ENCODE measurements at regions not wholly inside any gene's neighbourhood (a gene's known extent, or its start where the extent isn't known, plus 50 kb on each side); places are given as distances from the start of the nearest gene placed in this dataset.

GRCh38 chr9:777978-778377 is 63.5 kb upstream of the DMRT1 start:
- DNase-seq = no peak

GRCh38 chr9:784202-784601 is 57.3 kb upstream of the DMRT1 start:
- DNase-seq = no peak

DNA sequence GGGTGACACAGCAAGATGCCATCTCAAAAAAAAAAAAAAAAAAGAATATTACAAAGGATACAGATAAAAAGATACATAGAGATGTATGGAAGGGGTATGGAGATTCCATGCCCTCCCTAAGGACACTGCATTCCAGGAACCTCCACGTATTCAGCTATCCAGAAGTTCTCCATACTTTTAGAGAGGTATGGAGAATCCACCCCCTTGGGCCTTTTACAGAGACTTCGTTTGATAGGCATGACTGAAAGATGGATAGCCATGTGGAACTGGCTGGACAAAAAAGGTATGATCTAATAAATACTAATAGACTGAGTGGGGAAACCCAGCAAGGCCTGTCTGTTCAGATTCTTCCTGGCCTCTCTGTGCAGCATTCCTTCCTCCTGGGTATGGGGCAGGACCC is 56.6 kb upstream of the DMRT1 start:
- no peak for DNase-seq

GRCh38 chr9:785997-786396 is 55.5 kb upstream of the DMRT1 start:
- DNase-seq = no peak

DNA sequence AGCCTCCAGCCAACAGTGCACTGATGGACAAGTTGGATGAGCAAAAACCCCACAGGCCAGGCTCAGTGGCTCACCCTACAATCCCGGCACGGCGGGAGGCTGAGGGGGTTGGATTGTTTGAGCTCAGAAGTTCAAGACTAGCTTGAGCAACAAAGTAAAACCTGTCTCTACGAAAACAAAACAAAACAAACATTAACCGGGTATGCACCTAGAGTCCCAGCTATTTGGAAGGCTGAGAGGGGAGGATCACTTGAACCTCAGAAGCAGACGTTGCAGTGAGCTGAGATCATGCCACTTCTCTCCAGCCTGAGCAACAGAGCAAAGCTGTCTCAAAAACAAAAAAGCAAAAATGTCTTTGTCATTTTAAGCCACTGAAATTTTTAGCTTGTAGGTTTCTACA is 55.1 kb upstream of the DMRT1 start:
- DNase-seq = no peak

DNA sequence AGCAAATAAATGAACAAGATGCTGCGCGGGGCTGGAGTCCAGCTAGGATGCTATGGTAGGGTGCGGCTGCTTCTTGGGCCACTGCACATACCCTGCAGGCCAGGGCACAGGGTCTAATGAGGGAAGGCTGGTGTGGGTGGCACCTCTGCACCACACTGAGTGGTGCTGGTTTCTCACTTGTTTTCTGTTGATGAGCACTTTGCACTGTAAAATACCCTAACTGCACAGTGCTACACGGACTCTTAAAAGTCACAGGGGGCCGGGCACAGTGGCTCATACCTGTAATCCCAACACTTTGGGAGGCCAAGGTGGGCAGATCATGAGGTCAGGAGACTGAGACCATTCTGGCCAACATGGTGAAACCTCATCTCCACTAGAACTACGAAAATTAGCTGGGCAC is 52.7 kb upstream of the DMRT1 start:
- no peak for DNase-seq

Measured in activated CD4-positive, alpha-beta T cell treated with anti-CD3 and anti-CD28 coated beads, Interleukin-2, amount 50 U/mL, for 48 hours (primary cell).